GM21786 (cell line): ENCODE measurements at regions not wholly inside any gene's neighbourhood (a gene's known extent, or its start where the extent isn't known, plus 50 kb on each side); places are given as distances from the start of the nearest gene placed in this dataset.
A peak's percentile ranks its signal among the peaks of the same experiment; 100 is the strongest.

Source experiments
- ATAC-seq: cut with Tn5 transposase; IDR thresholded peaks from one replicate; pipeline ENCODE4 v1.9.1; 2021; ENCODE audit not compliant: unreplicated experiment

DNA sequence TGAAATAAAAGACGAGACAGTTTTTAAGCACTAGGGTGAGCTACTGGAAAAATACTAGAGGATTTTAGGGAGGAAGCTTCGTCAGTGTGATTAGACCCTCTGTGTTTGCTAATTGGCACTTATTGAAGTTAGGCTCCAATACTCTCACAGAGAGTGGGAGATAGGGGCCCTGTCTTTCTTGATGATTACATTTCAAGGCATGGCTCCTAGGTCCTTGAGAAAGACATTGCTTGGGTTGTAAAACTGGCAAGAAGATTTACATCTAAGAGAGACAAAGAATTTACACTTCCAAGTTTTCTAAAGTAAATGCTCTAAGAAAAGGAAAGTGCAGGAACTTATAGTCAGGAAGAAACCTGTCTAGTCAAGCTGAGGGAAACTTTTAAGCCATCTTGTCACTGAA lies 183.2 kb downstream of the C12orf50 start:
- no peak for ATAC-seq

DNA sequence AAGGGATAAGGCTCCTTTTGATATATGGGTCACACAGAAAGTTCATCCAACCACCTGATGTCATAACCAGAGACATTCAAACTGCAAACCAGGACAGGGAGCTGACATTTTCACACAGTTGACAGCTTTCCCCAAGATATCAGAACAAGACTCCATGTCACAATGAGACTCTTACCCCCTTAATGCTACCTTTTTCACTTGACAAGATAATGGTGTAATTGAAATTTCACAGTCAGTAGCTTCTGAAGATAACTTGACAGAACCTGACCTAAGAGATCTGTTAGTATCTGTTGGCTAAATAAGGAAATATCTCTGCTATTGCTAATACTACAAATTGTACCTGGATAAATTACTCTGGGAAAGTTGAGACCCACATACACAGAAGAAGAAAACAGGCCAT lies 187.3 kb downstream of the C12orf50 start:
- no peak for ATAC-seq

GRCh38 chr12:87836190-87836589 lies 193.0 kb downstream of the C12orf50 start:
- no peak for ATAC-seq

- no peak for ATAC-seq
Measured at GRCh38 chr12:87828382-87828973, 200.7 kb downstream of the C12orf50 start.

GRCh38 chr12:87827638-87828264 lies 201.4 kb downstream of the C12orf50 start:
- no peak for ATAC-seq

DNA sequence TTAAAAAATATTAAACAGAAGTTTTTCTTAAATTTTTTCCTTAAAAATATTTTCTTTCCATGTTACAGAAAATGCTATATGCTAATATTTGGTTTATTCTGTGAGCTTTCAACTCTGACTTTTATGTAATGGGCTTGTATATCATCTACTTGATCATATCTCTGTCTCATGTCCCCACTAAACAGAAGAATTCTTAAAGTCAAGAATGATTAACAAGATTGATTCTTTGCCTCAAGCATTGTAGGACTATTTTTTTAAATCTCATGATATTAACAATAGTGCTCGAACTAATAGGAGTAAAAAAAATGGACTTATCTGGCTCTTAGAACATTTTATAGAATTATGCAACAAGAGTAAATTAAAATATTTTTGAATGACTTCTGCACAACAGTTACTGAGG lies 206.3 kb downstream of the C12orf50 start:
- ATAC-seq: no peak

- no peak for ATAC-seq
Measured at GRCh38 chr12:87820524-87821202, 208.5 kb downstream of the C12orf50 start.

DNA sequence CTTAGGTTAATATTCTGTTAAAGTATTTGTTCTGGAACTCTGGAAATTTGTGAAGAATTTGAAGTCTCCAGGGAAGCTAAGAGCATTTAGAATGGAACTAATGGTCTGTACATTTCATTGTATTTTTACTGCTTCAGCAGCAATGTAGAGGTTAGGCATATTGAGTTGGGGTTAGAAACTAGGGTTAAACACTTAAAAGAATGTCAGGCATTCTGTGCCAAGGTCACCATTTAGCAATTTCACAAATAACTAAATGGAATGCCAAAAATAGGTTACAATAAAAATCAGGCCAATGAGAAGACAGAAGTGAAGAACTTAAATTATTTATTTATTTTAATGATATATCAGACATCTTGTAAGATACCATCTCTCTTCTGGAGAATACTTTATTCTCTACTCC lies 210.8 kb downstream of the C12orf50 start:
- no peak for ATAC-seq

- no peak for ATAC-seq
Measured at GRCh38 chr12:87815771-87816585, 213.2 kb downstream of the C12orf50 start.

DNA sequence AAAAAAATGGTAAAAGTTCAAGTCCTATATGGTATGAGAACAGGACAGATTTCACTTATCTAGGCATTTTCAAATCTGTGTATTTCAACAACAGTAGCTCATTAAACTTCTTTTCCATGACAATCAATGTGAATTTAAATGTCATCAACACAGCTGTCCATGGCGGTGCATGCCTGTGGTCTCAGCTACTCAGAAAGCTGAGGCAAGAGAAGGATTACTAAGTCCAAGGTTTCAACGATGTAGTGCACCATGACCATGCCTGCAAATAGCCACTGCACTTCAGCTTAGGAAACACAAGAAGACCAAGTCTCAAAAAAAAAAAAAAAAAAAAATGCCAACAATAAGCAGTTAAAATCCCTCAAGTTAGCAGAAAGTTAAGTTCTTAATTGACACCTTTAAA lies 214.6 kb downstream of the C12orf50 start:
- ATAC-seq: no peak

GRCh38 chr12:87813476-87814234 lies 215.5 kb downstream of the C12orf50 start:
- ATAC-seq: no peak

- ATAC-seq: no peak
Measured at GRCh38 chr12:87812681-87813080, 216.5 kb downstream of the C12orf50 start.

GRCh38 chr12:87812030-87812429 lies 217.2 kb downstream of the C12orf50 start:
- no peak for ATAC-seq

- ATAC-seq: no peak
Measured at GRCh38 chr12:87809916-87810315, 219.3 kb downstream of the C12orf50 start.

DNA sequence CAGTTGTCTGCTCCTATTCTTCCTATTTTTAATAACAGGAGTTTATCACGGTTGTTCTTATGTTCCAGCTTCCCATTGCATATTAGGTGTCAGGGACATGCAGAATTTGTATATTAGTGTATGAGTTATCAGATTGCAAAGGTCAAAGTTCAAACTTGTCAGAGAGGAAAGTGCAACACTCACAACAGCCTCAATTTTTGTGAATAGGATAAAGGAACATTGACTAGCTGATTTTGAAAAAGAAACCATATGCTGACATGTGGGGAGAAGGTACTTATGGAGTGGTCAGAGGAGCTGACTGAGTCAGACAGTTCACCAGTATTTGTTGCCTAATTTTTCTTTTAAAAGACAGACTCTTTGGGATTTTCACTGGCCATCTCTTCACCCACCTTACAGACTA lies 222.1 kb downstream of the C12orf50 start:
- ATAC-seq: no peak

- no peak for ATAC-seq
Measured at GRCh38 chr12:87806310-87806709, 222.9 kb downstream of the C12orf50 start.

DNA sequence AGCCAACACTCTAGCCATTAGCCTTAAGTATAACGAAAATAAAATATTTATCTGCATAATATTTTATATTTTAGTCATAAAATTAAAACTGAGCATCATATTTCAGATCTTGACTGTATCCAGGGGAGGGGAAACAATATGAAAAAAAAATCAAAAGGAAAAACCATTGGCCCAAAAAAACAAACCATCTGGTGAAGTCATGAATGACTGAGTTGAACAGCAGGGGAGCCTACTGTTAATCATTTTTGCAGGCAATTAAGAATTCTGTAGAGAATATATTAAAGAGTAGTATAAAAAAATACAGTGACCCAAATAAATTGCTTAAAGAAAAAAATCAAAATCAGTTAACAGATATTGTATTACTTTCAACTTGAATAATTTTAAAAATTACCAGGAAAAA lies 224.8 kb downstream of the C12orf50 start:
- no peak for ATAC-seq

- ATAC-seq: no peak
Measured at GRCh38 chr12:87802721-87803011, 226.5 kb downstream of the C12orf50 start.

GRCh38 chr12:87801860-87802720 lies 227.1 kb downstream of the C12orf50 start:
- ATAC-seq: peak; percentile 60

DNA sequence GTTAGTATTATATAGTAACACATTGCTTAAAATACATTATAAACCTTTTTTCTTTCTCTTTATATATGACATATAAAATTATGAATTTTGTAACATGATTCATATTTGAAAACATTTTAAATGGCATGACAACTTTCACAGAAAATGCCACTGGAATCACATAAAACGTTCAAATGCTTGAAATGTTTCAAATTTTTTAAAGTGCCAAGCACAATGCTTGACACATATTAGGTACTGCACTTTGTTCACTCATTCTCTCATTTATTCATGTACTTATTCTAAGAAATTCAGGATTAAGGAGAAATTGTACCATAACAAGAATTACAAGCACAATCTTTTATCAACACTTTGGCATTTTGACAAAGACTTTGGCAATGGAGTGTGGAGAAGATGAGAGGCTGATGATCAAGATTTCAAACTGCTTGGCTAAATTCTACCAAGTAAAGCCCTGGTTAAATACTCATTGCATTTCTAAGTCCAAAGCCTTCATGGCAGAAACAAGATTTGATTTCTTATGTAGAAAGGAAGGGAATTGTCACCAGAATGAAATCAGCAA lies 232.2 kb downstream of the C12orf50 start:
- ATAC-seq: no peak
